Mammary epithelial cell (primary cell): ENCODE measurements at regions not wholly inside any gene's neighbourhood (a gene's known extent, or its start where the extent isn't known, plus 50 kb on each side); places are given as distances from the start of the nearest gene placed in this dataset.

Experiments
- CTCF ChIP-seq, 2 donors: IDR thresholded peaks in 1 of 2; conservative IDR thresholded peaks in 1 of 2; 2 replicates each; pipeline ENCODE4 v1.5.1; 2011 to 2012; ENCODE audit warnings: inconsistent platforms in 2 of 2, low read length in 2 of 2, mild to moderate bottlenecking in 2 of 2, control low read depth in 1 of 2, low read depth in 1 of 2; ENCODE audit not compliant: insufficient read depth in 1 of 2; ENCODE audit errors: extremely low read depth in 1 of 2
- EZH2 ChIP-seq: IDR thresholded peaks from 2 replicates; pipeline ENCODE4 v1.6.1; 2012; ENCODE audit warnings: low read length, inconsistent platforms, borderline replicate concordance

GRCh38 chr1:90773812-90774211, 56.7 kb upstream of the BARHL2 start:
- TF ChIP-seq EZH2 (no peak), CTCF (conservative IDR thresholded peaks at IDR 0.05 in 1 of 2, IDR thresholded peaks at IDR 0.05 in 1 of 2; ENCODE audit: extremely low read depth in 1 of 2, insufficient read depth in 1 of 2, low read depth in 1 of 2, low read length in 2 of 2) (no peak)
